NB4 (cell line): ENCODE measurements at regions not wholly inside any gene's neighbourhood (a gene's known extent, or its start where the extent isn't known, plus 50 kb on each side); places are given as distances from the start of the nearest gene placed in this dataset.

Source experiments
- POLR2A ChIP-seq: IDR thresholded peaks from 2 replicates; pipeline ENCODE4 v1.6.1; 2011; ENCODE audit warnings: mild to moderate bottlenecking; ENCODE audit not compliant: insufficient read length; ENCODE audit errors: extremely low read depth
- TF ChIP-seq, protein P1 (sequence below): IDR thresholded peaks from one replicate; pipeline ENCODE4 v1.5.1; 2012; ENCODE audit warnings: low read depth, low read length

DNA sequence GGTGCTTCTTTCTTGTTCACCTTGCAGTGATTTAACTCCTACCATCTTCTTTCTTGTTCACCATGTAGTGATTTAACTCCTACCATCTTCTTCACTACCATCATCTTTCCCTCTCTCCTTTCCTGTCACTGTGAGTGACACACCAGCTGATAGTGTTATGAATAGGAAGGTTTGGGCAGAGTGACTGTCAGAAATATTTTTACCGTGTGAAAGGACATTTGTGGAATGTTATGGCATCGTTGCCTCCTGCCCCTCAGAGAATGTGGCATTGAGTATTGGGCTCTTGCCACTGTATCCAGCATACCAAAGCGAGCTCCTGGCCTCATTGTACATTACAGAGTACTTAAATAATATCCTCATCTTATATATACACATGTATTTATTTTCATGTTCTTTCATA lies 90.8 kb upstream of the AMOT start:
- TF ChIP-seq, protein P1, sequence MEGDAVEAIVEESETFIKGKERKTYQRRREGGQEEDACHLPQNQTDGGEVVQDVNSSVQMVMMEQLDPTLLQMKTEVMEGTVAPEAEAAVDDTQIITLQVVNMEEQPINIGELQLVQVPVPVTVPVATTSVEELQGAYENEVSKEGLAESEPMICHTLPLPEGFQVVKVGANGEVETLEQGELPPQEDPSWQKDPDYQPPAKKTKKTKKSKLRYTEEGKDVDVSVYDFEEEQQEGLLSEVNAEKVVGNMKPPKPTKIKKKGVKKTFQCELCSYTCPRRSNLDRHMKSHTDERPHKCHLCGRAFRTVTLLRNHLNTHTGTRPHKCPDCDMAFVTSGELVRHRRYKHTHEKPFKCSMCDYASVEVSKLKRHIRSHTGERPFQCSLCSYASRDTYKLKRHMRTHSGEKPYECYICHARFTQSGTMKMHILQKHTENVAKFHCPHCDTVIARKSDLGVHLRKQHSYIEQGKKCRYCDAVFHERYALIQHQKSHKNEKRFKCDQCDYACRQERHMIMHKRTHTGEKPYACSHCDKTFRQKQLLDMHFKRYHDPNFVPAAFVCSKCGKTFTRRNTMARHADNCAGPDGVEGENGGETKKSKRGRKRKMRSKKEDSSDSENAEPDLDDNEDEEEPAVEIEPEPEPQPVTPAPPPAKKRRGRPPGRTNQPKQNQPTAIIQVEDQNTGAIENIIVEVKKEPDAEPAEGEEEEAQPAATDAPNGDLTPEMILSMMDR = no peak
- TF ChIP-seq POLR2A = no peak
